ENCODE measurements at regions not wholly inside any gene's neighbourhood (a gene's known extent, or its start where the extent isn't known, plus 50 kb on each side); places are given as distances from the start of the nearest gene placed in this dataset.

- Histone ChIP-seq H3K9me3 (ENCODE audit: control insufficient read depth in 1 of 2, low read length in 2 of 2) (no peaks in the 10 kb centered on the region), H3K4me1 (ENCODE audit: control insufficient read depth in 1 of 2, insufficient read depth in 2 of 2, low read length in 2 of 2) (no peaks in the 10 kb centered on the region), H3K4me3 (ENCODE audit: low read depth in 1 of 2, low read length in 2 of 2) (no peak overlapping the region), H3K9ac (ENCODE audit: low read depth in 1 of 2, low read length in 2 of 2) (no peak overlapping the region), H3K27me3 (ENCODE audit: control insufficient read depth in 1 of 2, insufficient read depth in 2 of 2, low read length in 2 of 2) (no peaks in the 10 kb centered on the region), H3K27ac (ENCODE audit: low read depth, low read length) (no peak overlapping the region), H3K36me3 (ENCODE audit: control insufficient read depth in 1 of 2, insufficient read depth in 2 of 2, low read length in 2 of 2) (no peaks in the 10 kb centered on the region)
These were observed 73.8 kb upstream of the TPM1 start for GRCh38 chr15:62968699-62969098.

- H3K9me3 ChIP-seq (ENCODE audit: control insufficient read depth in 1 of 2, low read length in 2 of 2), result no peaks in the 10 kb centered on the region
- H3K4me3 ChIP-seq (ENCODE audit: low read depth in 1 of 2, low read length in 2 of 2), result no peak overlapping the region
- no peaks in the 10 kb centered on the region for H3K36me3 ChIP-seq (ENCODE audit: control insufficient read depth in 1 of 2, insufficient read depth in 2 of 2, low read length in 2 of 2)
- H3K27ac ChIP-seq (ENCODE audit: low read depth, low read length), result no peak overlapping the region
- H3K4me1 ChIP-seq (ENCODE audit: control insufficient read depth in 1 of 2, insufficient read depth in 2 of 2, low read length in 2 of 2), result no peaks in the 10 kb centered on the region
- H3K9ac ChIP-seq (ENCODE audit: low read depth in 1 of 2, low read length in 2 of 2), result no peak overlapping the region
- H3K27me3 ChIP-seq (ENCODE audit: control insufficient read depth in 1 of 2, insufficient read depth in 2 of 2, low read length in 2 of 2), result no peaks in the 10 kb centered on the region
These were observed 73.0 kb upstream of the TPM1 start for GRCh38 chr15:62969442-62970089.

- Histone ChIP-seq H3K9ac (ENCODE audit: low read depth in 1 of 2, low read length in 2 of 2) (no peak overlapping the region), H3K9me3 (ENCODE audit: control insufficient read depth in 1 of 2, low read length in 2 of 2) (no peaks in the 10 kb centered on the region), H3K4me1 (ENCODE audit: control insufficient read depth in 1 of 2, insufficient read depth in 2 of 2, low read length in 2 of 2) (no peaks in the 10 kb centered on the region), H3K27me3 (ENCODE audit: control insufficient read depth in 1 of 2, insufficient read depth in 2 of 2, low read length in 2 of 2) (no peaks in the 10 kb centered on the region), H3K27ac (ENCODE audit: low read depth, low read length) (no peak overlapping the region), H3K4me3 (ENCODE audit: low read depth in 1 of 2, low read length in 2 of 2) (no peak overlapping the region), H3K36me3 (ENCODE audit: control insufficient read depth in 1 of 2, insufficient read depth in 2 of 2, low read length in 2 of 2) (no peaks in the 10 kb centered on the region)
These were observed 69.7 kb upstream of the TPM1 start for GRCh38 chr15:62972814-62973213.

- Histone ChIP-seq H3K9ac (ENCODE audit: low read depth in 1 of 2, low read length in 2 of 2) (no peak overlapping the region), H3K27ac (ENCODE audit: low read depth, low read length) (no peak overlapping the region), H3K9me3 (ENCODE audit: control insufficient read depth in 1 of 2, low read length in 2 of 2) (no peaks in the 10 kb centered on the region), H3K4me1 (ENCODE audit: control insufficient read depth in 1 of 2, insufficient read depth in 2 of 2, low read length in 2 of 2) (no peaks in the 10 kb centered on the region), H3K36me3 (ENCODE audit: control insufficient read depth in 1 of 2, insufficient read depth in 2 of 2, low read length in 2 of 2) (no peaks in the 10 kb centered on the region), H3K27me3 (ENCODE audit: control insufficient read depth in 1 of 2, insufficient read depth in 2 of 2, low read length in 2 of 2) (no peaks in the 10 kb centered on the region), H3K4me3 (ENCODE audit: low read depth in 1 of 2, low read length in 2 of 2) (no peak overlapping the region)
These were observed 67.0 kb upstream of the TPM1 start for GRCh38 chr15:62975515-62975914.

- Histone ChIP-seq H3K9ac (ENCODE audit: low read depth in 1 of 2, low read length in 2 of 2) (no peak overlapping the region), H3K27me3 (ENCODE audit: control insufficient read depth in 1 of 2, insufficient read depth in 2 of 2, low read length in 2 of 2) (no peaks in the 10 kb centered on the region), H3K9me3 (ENCODE audit: control insufficient read depth in 1 of 2, low read length in 2 of 2) (no peaks in the 10 kb centered on the region), H3K36me3 (ENCODE audit: control insufficient read depth in 1 of 2, insufficient read depth in 2 of 2, low read length in 2 of 2) (no peaks in the 10 kb centered on the region), H3K27ac (ENCODE audit: low read depth, low read length) (no peak overlapping the region), H3K4me3 (ENCODE audit: low read depth in 1 of 2, low read length in 2 of 2) (no peak overlapping the region), H3K4me1 (ENCODE audit: control insufficient read depth in 1 of 2, insufficient read depth in 2 of 2, low read length in 2 of 2) (no peaks in the 10 kb centered on the region)
These were observed 66.2 kb upstream of the TPM1 start for GRCh38 chr15:62976301-62976881.

- no peak overlapping the region for H3K27ac ChIP-seq (ENCODE audit: low read depth, low read length)
- no peaks in the 10 kb centered on the region for H3K9me3 ChIP-seq (ENCODE audit: control insufficient read depth in 1 of 2, low read length in 2 of 2)
- H3K9ac ChIP-seq (ENCODE audit: low read depth in 1 of 2, low read length in 2 of 2), result no peak overlapping the region
- H3K27me3 ChIP-seq (ENCODE audit: control insufficient read depth in 1 of 2, insufficient read depth in 2 of 2, low read length in 2 of 2), result no peaks in the 10 kb centered on the region
- H3K4me3 ChIP-seq (ENCODE audit: low read depth in 1 of 2, low read length in 2 of 2), result no peak overlapping the region
- H3K36me3 ChIP-seq (ENCODE audit: control insufficient read depth in 1 of 2, insufficient read depth in 2 of 2, low read length in 2 of 2), result no peaks in the 10 kb centered on the region
- H3K4me1 ChIP-seq (ENCODE audit: control insufficient read depth in 1 of 2, insufficient read depth in 2 of 2, low read length in 2 of 2), result no peaks in the 10 kb centered on the region
These were observed 64.4 kb upstream of the TPM1 start for GRCh38 chr15:62977952-62978811.

- H3K9ac ChIP-seq (ENCODE audit: low read depth in 1 of 2, low read length in 2 of 2), result no peak overlapping the region
- H3K4me3 ChIP-seq (ENCODE audit: low read depth in 1 of 2, low read length in 2 of 2), result no peak overlapping the region
- no peaks in the 10 kb centered on the region for H3K4me1 ChIP-seq (ENCODE audit: control insufficient read depth in 1 of 2, insufficient read depth in 2 of 2, low read length in 2 of 2)
These were observed 63.3 kb upstream of the TPM1 start for GRCh38 chr15:62979252-62979651.

GRCh38 chr15:62981071-62981470, 61.5 kb upstream of the TPM1 start:
- no peaks in the 10 kb centered on the region for H3K4me1 ChIP-seq (ENCODE audit: control insufficient read depth in 1 of 2, insufficient read depth in 2 of 2, low read length in 2 of 2)
- H3K9me3 ChIP-seq (ENCODE audit: control insufficient read depth in 1 of 2, low read length in 2 of 2), result no peaks in the 10 kb centered on the region
- H3K27me3 ChIP-seq (ENCODE audit: control insufficient read depth in 1 of 2, insufficient read depth in 2 of 2, low read length in 2 of 2), result no peaks in the 10 kb centered on the region
- H3K9ac ChIP-seq (ENCODE audit: low read depth in 1 of 2, low read length in 2 of 2), result no peak overlapping the region
- H3K36me3 ChIP-seq (ENCODE audit: control insufficient read depth in 1 of 2, insufficient read depth in 2 of 2, low read length in 2 of 2), result no peaks in the 10 kb centered on the region
- H3K4me3 ChIP-seq (ENCODE audit: low read depth in 1 of 2, low read length in 2 of 2), result no peak overlapping the region
- no peak overlapping the region for H3K27ac ChIP-seq (ENCODE audit: low read depth, low read length)

More at GRCh38 chr15:62979252-62979651, 63.3 kb upstream of the TPM1 start:
- Histone ChIP-seq H3K27me3 (ENCODE audit: control insufficient read depth in 1 of 2, insufficient read depth in 2 of 2, low read length in 2 of 2) (no peaks in the 10 kb centered on the region), H3K27ac (ENCODE audit: low read depth, low read length) (no peak overlapping the region), H3K36me3 (ENCODE audit: control insufficient read depth in 1 of 2, insufficient read depth in 2 of 2, low read length in 2 of 2) (no peaks in the 10 kb centered on the region), H3K9me3 (ENCODE audit: control insufficient read depth in 1 of 2, low read length in 2 of 2) (no peaks in the 10 kb centered on the region)

GRCh38 chr15:62983956-62984355, 58.6 kb upstream of the TPM1 start:
- no peaks in the 10 kb centered on the region for H3K4me1 ChIP-seq (ENCODE audit: control insufficient read depth in 1 of 2, insufficient read depth in 2 of 2, low read length in 2 of 2)
- H3K9me3 ChIP-seq (ENCODE audit: control insufficient read depth in 1 of 2, low read length in 2 of 2), result no peaks in the 10 kb centered on the region
- H3K9ac ChIP-seq (ENCODE audit: low read depth in 1 of 2, low read length in 2 of 2), result no peak overlapping the region
- no peak overlapping the region for H3K4me3 ChIP-seq (ENCODE audit: low read depth in 1 of 2, low read length in 2 of 2)
- no peak overlapping the region for H3K27ac ChIP-seq (ENCODE audit: low read depth, low read length)
- H3K27me3 ChIP-seq (ENCODE audit: control insufficient read depth in 1 of 2, insufficient read depth in 2 of 2, low read length in 2 of 2), result no peaks in the 10 kb centered on the region
- H3K36me3 ChIP-seq (ENCODE audit: control insufficient read depth in 1 of 2, insufficient read depth in 2 of 2, low read length in 2 of 2), result no peaks in the 10 kb centered on the region

- Histone ChIP-seq H3K27ac (ENCODE audit: low read depth, low read length) (no peak overlapping the region), H3K9ac (ENCODE audit: low read depth in 1 of 2, low read length in 2 of 2) (no peak overlapping the region), H3K4me3 (ENCODE audit: low read depth in 1 of 2, low read length in 2 of 2) (no peak overlapping the region), H3K9me3 (ENCODE audit: control insufficient read depth in 1 of 2, low read length in 2 of 2) (no peaks in the 10 kb centered on the region), H3K4me1 (ENCODE audit: control insufficient read depth in 1 of 2, insufficient read depth in 2 of 2, low read length in 2 of 2) (peaks cover 3 to 5% of the 10 kb centered on the region in 2 donors), H3K36me3 (ENCODE audit: control insufficient read depth in 1 of 2, insufficient read depth in 2 of 2, low read length in 2 of 2) (no peaks in the 10 kb centered on the region), H3K27me3 (ENCODE audit: control insufficient read depth in 1 of 2, insufficient read depth in 2 of 2, low read length in 2 of 2) (no peaks in the 10 kb centered on the region)
These were observed 56.8 kb upstream of the TPM1 start for GRCh38 chr15:62985768-62986167.
